ENCODE measurements at regions not wholly inside any gene's neighbourhood (a gene's known extent, or its start where the extent isn't known, plus 50 kb on each side); places are given as distances from the start of the nearest gene placed in this dataset.

GRCh38 chr1:201772178-201772577, 56.8 kb upstream of the IPO9 start:
- no peak for TF ChIP-seq EZH2 (IDR thresholded peaks at IDR 0.05; ENCODE audit: low read depth)
- no peak for TF ChIP-seq CTCF (conservative IDR thresholded peaks at IDR 0.05)
